CD4-positive, alpha-beta T cell (primary cell): ENCODE measurements at regions not wholly inside any gene's neighbourhood (a gene's known extent, or its start where the extent isn't known, plus 50 kb on each side); places are given as distances from the start of the nearest gene placed in this dataset.

ENCODE experiments used
- ATAC-seq: fragments of 200-7000 bp; cut with Tn5 transposase; one replicate; pipeline ENCODE4 v1.10.0; 2022; ENCODE audit warnings: mild to moderate bottlenecking; ENCODE audit not compliant: poor library complexity
- CTCF ChIA-PET: fragments of 350-600 bp; sonication (Branson Sonifier 250); formaldehyde crosslinking; loops from one replicate; lab custom pipeline; 2021; ENCODE audit warnings: antibody characterized with exemption, inconsistent platforms; lab: Charles Lee
- POLR2A ChIA-PET: fragments of 350-600 bp; sonication (Branson Sonifier 250); formaldehyde crosslinking; loops from one replicate; lab custom pipeline; 2021; ENCODE audit warnings: antibody characterized with exemption, inconsistent platforms; lab: Charles Lee
- DNase-seq, 14 experiments: peaks; one replicate each; pipeline ENCODE4 v3.0.0-alpha.2; 2013 to 2020; ENCODE audit warnings: mixed read lengths in 2 of 14
- H3K27ac ChIP-seq, 2 donors: one replicate each; pipeline versions ENCODE4 v1.5.1 to v1.7.0; 2013; ENCODE audit warnings: low read length in 2 of 2, low read depth in 1 of 2, mild to moderate bottlenecking in 1 of 2
- H3K27me3 ChIP-seq, 2 experiments: 1 replicate in 1 of 2; 2 replicates in 1 of 2; pipeline versions ENCODE4 v1.6.1 to v1.7.0; 2013; ENCODE audit warnings: low read length in 2 of 2, control low read depth in 1 of 2, mild to moderate bottlenecking in 1 of 2, moderate library complexity in 1 of 2; ENCODE audit not compliant: insufficient read depth in 2 of 2, control insufficient read depth in 1 of 2
- H3K36me3 ChIP-seq: one replicate; pipeline ENCODE4 v1.6.1; 2013; ENCODE audit warnings: low read length, control low read depth; ENCODE audit not compliant: insufficient read depth
- H3K4me1 ChIP-seq: one replicate; pipeline ENCODE4 v1.6.1; 2013; ENCODE audit warnings: low read length, control low read depth; ENCODE audit not compliant: insufficient read depth
- H3K4me3 ChIP-seq: one replicate; pipeline ENCODE4 v1.5.1; 2013; ENCODE audit warnings: mild to moderate bottlenecking, low read length, moderate library complexity
- H3K9me3 ChIP-seq, 2 experiments: 1 replicate in 1 of 2; 2 replicates in 1 of 2; pipeline versions ENCODE4 v1.6.1 to v1.7.0; 2013; ENCODE audit warnings: low read length in 2 of 2, mild to moderate bottlenecking in 2 of 2, control low read depth in 1 of 2, moderate library complexity in 1 of 2; ENCODE audit not compliant: control insufficient read depth in 1 of 2, insufficient read depth in 1 of 2
- H3K27ac Mint-ChIP-seq: one replicate; pipeline ENCODE4 v1.8.0; 2020; ENCODE audit warnings: mixed read lengths
- H3K27me3 Mint-ChIP-seq: one replicate; pipeline ENCODE4 v1.8.0; 2021; ENCODE audit warnings: mixed read lengths
- H3K36me3 Mint-ChIP-seq: one replicate; pipeline ENCODE4 v1.8.0; 2021; ENCODE audit warnings: low read depth, mixed read lengths
- H3K4me1 Mint-ChIP-seq: one replicate; pipeline ENCODE4 v1.8.0; 2021; ENCODE audit warnings: low read depth, mixed read lengths
- H3K4me3 Mint-ChIP-seq: one replicate; pipeline ENCODE4 v1.8.0; 2020; ENCODE audit warnings: mild to moderate bottlenecking, mixed read lengths
- H3K9me3 Mint-ChIP-seq: one replicate; pipeline ENCODE4 v1.8.0; 2020; ENCODE audit warnings: mixed read lengths
- intact Hi-C, 2 experiments: fragments of 100-400 bp; cut with DNase I in 1 of 2; cut with micrococcal nuclease in 1 of 2; formaldehyde crosslinking; loops; one replicate each; pipeline versions ENCODE4 v1.15.1 to v1.9.0; 2023 to 2025; cut with DNase I, micrococcal nuclease
- TF ChIP-seq, protein P1 (sequence below): fragments of 200-600 bp; IDR thresholded peaks from one replicate; pipeline ENCODE4 v1.8.0; 2022; ENCODE audit warnings: antibody characterized with exemption, mild to moderate bottlenecking

- ChIA-PET POLR2A (no interaction called here), CTCF (no interaction called here)
- Histone ChIP-seq H3K36me3 (no peaks in the 10 kb centered on the region), H3K4me3 (no peak overlapping the region), H3K4me1 (no peaks in the 10 kb centered on the region), H3K27ac (no peak overlapping the region), H3K27me3 (no peaks in the 10 kb centered on the region), H3K9me3 (no peaks in the 10 kb centered on the region)
- ATAC-seq (no peak), DNase-seq (no peak)
- intact Hi-C loops = no loop called here
- Mint-ChIP-seq H3K4me1 (no peaks in the 10 kb centered on the region), H3K4me3 (no peak overlapping the region), H3K27ac (no peak overlapping the region), H3K36me3 (no peaks in the 10 kb centered on the region), H3K27me3 (peaks cover 7% of the 10 kb centered on the region), H3K9me3 (no peaks in the 10 kb centered on the region)
- TF ChIP-seq, protein P1, sequence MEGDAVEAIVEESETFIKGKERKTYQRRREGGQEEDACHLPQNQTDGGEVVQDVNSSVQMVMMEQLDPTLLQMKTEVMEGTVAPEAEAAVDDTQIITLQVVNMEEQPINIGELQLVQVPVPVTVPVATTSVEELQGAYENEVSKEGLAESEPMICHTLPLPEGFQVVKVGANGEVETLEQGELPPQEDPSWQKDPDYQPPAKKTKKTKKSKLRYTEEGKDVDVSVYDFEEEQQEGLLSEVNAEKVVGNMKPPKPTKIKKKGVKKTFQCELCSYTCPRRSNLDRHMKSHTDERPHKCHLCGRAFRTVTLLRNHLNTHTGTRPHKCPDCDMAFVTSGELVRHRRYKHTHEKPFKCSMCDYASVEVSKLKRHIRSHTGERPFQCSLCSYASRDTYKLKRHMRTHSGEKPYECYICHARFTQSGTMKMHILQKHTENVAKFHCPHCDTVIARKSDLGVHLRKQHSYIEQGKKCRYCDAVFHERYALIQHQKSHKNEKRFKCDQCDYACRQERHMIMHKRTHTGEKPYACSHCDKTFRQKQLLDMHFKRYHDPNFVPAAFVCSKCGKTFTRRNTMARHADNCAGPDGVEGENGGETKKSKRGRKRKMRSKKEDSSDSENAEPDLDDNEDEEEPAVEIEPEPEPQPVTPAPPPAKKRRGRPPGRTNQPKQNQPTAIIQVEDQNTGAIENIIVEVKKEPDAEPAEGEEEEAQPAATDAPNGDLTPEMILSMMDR = no peak
Observed at GRCh38 chr18:75339936-75340605, 87.4 kb downstream of the SMIM21 start.
